SK-N-SH treated with all-trans-retinoic acid at 6 μM for 48 hours (cell line): ENCODE measurements at regions not wholly inside any gene's neighbourhood (a gene's known extent, or its start where the extent isn't known, plus 50 kb on each side); places are given as distances from the start of the nearest gene placed in this dataset.

ENCODE experiments used
- BACH2 ChIP-seq: fragments of 250-450 bp; sonication (Bioruptor Pico); IDR thresholded peaks from 2 replicates; pipeline ENCODE4 v1.9.0; 2021; ENCODE audit warnings: mild to moderate bottlenecking, borderline replicate concordance
- OSR1 ChIP-seq: fragments of 250-450 bp; sonication (Bioruptor Pico); IDR thresholded peaks from 2 replicates; pipeline ENCODE4 v1.8.0; 2022; ENCODE audit warnings: moderate library complexity, mild to moderate bottlenecking, inconsistent platforms
- ZNF70 ChIP-seq: fragments of 450-650 bp; formaldehyde crosslinking; IDR thresholded peaks from 2 replicates; pipeline ENCODE4 v1.5.0; 2020; ENCODE audit warnings: mild to moderate bottlenecking, moderate library complexity

GRCh38 chr7:156459582-156459981 is 181.0 kb upstream of the RNF32 start:
- TF ChIP-seq ZNF70 (CRISPR knock-in tag) = no peak
- TF ChIP-seq BACH2 (CRISPR knock-in tag) = no peak
- TF ChIP-seq OSR1 = no peak
